Epithelial cell of esophagus (primary cell): ENCODE measurements at regions not wholly inside any gene's neighbourhood (a gene's known extent, or its start where the extent isn't known, plus 50 kb on each side); places are given as distances from the start of the nearest gene placed in this dataset.

Experiments
- DNase-seq: peaks from one replicate; pipeline ENCODE4 v3.0.0; 2010; ENCODE audit warnings: low read depth
- H3K4me3 ChIP-seq: 2 replicates; pipeline ENCODE4 v1.5.1; 2011; ENCODE audit warnings: mild to moderate bottlenecking, low read length, control low read depth
- TF ChIP-seq, protein P1 (sequence below): IDR thresholded peaks from 2 replicates; pipeline ENCODE4 v1.5.1; 2011; ENCODE audit warnings: low read depth, mild to moderate bottlenecking, low read length, control low read depth, inconsistent platforms; ENCODE audit not compliant: insufficient read depth; ENCODE audit errors: missing control alignments

DNA sequence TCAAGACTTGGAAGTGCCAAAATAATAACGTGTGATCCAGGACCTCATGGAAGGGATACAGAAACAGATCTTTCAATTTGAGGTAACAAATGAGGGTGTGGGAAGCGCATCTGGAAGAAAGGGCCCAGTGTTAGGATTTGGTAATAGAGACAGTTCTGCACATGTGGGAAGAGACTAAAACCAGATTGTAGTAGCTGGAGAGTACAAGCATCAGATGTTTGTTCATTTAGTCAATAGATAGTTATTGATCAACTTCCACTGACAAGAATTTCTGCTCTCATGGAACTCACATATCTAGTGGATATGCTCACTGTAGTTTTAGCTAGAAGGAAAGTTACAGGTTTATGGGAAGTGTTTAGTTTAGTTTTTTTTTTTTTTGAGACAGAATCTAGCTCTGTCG, 153.6 kb downstream of the TLR5 start:
- TF ChIP-seq, protein P1, sequence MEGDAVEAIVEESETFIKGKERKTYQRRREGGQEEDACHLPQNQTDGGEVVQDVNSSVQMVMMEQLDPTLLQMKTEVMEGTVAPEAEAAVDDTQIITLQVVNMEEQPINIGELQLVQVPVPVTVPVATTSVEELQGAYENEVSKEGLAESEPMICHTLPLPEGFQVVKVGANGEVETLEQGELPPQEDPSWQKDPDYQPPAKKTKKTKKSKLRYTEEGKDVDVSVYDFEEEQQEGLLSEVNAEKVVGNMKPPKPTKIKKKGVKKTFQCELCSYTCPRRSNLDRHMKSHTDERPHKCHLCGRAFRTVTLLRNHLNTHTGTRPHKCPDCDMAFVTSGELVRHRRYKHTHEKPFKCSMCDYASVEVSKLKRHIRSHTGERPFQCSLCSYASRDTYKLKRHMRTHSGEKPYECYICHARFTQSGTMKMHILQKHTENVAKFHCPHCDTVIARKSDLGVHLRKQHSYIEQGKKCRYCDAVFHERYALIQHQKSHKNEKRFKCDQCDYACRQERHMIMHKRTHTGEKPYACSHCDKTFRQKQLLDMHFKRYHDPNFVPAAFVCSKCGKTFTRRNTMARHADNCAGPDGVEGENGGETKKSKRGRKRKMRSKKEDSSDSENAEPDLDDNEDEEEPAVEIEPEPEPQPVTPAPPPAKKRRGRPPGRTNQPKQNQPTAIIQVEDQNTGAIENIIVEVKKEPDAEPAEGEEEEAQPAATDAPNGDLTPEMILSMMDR: no peak
- no peak overlapping the region for H3K4me3 ChIP-seq
- no peak for DNase-seq

DNA sequence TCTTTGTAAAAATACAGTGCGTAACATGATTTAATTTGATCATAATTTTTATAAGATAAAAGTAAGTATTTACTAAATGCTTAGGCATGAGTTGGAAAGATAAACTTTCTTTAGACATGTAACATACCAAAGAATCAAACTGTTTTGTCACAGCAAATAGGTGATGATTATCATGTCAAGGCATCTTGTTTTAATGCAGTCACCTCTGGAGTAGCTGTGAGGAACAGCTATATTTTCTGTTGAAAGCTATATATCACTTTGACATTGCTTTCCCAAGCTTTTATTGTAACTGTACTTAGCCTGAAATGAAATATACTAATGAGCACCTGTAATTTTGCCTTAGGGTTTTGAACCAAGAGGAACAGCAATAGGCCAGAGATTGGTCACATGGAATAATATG, 151.9 kb downstream of the TLR5 start:
- no peak for DNase-seq
- TF ChIP-seq, protein P1: no peak

DNA sequence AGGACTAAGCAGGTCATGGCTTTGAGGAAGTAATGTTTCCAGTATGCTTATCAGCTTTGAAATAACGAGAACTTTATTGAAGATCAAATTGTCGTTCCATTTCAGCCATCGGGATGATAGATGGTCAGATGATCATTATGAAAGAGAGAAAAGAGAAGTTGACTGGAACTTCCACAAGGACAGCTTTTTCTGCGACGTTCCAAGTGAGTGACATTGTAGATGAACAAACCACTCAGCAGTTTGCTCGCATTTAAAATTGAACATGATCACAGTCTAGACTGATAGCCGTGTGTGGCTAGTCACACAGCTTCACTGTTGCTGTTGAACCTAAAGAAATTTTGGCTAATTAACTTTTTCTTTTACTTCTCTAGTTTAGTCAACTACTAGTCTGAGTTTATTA, 151.1 kb downstream of the TLR5 start:
- no peak for DNase-seq
- TF ChIP-seq, protein P1: no peak

More for the DNA sequence above, 151.9 kb downstream of the TLR5 start:
- H3K4me3 ChIP-seq: no peak overlapping the region

DNA sequence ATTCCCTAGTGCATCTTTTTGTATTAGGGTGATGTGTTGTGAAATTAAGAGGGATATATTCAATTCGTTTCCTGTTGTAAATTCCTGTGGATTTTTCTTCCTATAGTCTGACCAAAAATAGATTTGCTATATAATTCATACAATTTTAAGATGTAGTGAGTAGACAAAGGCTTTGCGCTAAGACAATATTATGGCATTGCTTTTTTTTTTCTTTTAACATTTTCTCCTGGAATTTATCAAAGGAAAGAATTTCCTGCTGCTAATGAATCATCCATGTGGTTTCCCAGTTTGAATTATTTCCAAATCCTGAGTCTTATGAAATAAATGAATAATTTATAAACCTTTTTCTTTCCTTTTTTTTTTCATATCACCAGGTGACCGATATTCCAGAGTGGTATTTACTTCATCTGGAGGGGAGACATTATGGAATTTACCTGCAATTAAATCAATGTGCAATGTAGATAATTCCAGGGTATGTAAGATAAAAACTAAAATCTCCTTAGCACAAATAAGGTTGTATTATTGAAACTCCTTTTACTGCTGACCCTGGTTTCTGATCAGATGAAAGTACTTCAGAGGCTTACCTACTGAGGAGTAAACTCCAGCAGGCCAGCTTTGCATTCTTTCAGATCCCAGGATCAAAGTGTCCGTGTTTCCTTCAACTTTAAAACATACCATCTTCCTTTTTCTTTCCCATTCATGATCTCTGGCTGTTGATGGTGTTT, 148.4 kb downstream of the TLR5 start:
- no peak overlapping the region for H3K4me3 ChIP-seq
- peak; percentile 65 for DNase-seq
- TF ChIP-seq, protein P1: no peak

More for the DNA sequence above, 151.1 kb downstream of the TLR5 start:
- no peak overlapping the region for H3K4me3 ChIP-seq

DNA sequence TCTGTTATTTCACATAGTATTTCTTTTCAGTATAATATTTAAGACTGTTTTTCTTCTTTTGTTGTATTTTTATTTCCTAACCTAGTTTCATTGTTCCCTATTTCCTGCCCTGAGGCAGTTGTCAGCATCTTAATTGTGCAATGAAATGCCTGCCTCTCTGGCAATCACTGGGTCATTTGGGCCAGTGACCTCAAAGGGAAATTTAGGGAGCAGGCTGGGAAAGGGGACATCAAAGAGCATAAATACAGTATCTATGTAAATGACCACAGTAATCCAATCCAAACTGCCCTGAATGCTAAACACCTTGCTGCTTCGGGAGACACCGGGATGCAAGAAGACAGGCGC, 147.8 kb downstream of the TLR5 start:
- peak; percentile 44 for DNase-seq
- TF ChIP-seq, protein P1: no peak
- no peak overlapping the region for H3K4me3 ChIP-seq

DNA sequence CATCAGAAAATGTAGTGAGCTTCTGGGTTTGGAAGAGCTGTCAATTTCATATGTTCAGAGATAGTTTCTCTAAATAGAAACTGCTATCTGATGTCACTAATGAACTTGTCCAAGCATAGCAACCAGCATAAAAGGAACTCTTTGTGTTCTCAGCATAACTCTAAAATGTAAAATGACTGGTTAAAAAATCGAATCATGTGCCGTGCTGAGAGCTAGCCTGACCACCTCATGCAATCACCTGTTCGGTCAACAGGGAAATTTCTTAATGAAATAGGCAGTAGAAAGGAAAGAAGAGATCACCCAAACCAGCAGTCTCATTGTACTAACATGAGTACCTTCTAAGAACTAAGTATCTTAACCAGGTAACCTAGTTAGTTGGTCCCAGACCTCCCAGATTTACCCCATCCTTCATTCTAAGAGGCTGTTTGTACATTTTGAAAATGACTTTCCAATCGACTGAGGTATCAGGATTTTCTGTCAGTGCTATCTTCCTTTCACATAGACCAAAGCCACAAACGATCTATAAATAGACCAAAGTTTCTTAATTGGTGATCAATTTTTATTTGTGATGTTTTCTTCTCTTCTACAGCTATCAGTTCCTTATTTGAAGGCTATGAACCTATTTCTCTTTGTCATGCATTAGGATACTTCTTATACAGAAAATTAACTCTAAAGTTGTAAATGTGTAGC, 147.3 kb downstream of the TLR5 start:
- no peak overlapping the region for H3K4me3 ChIP-seq
- TF ChIP-seq, protein P1: no peak
- no peak for DNase-seq
